Right lobe of liver (tissue), 4 donors: ENCODE measurements at regions not wholly inside any gene's neighbourhood (a gene's known extent, or its start where the extent isn't known, plus 50 kb on each side); places are given as distances from the start of the nearest gene placed in this dataset.

Experiments used
- CTCF ChIP-seq, 4 donors: fragments of 200-600 bp in 3 of 4; fragments of 450-650 bp in 1 of 4; IDR thresholded peaks; one replicate each; pipeline versions ENCODE4 v1.5.1 to v1.8.0; 2016 to 2022; ENCODE audit warnings: antibody characterized with exemption in 4 of 4, mild to moderate bottlenecking in 2 of 4
- POLR2A ChIP-seq: fragments of 450-650 bp; IDR thresholded peaks from one replicate; pipeline ENCODE4 v1.6.1; 2017; ENCODE audit warnings: antibody characterized with exemption, mild to moderate bottlenecking
- donor health status: DM: no; HTN: no; CAD: no.
- donor health status: DM: no; HTN: no; CAD: no.
- donor health status: DM: no; HTN: yes; CAD: no.

- no peak for TF ChIP-seq CTCF (IDR thresholded peaks at IDR 0.05)
- no peak for TF ChIP-seq POLR2A
Observed at GRCh38 chr1:90386899-90387720, 330.0 kb downstream of the BARHL2 start.
